Caco-2 (cell line): ENCODE measurements at regions not wholly inside any gene's neighbourhood (a gene's known extent, or its start where the extent isn't known, plus 50 kb on each side); places are given as distances from the start of the nearest gene placed in this dataset.

Experiments used
- BruUV-seq: library from RNA; stranded (reverse); fragments of 400-500 nt; replicated peaks from 2 replicates; lab custom pipeline; 2021; lab: Mats Ljungman, UMichigan
- CTCF ChIA-PET: fragments of 300-600 bp; sonication (Branson Sonifier 250); formaldehyde crosslinking; loops from one replicate; lab custom pipeline; 2022; ENCODE audit warnings: antibody characterized with exemption; lab: Charles Lee
- POLR2A ChIA-PET: fragments of 300-600 bp; sonication (Branson Sonifier 250); formaldehyde crosslinking; loops from one replicate; lab custom pipeline; 2022; ENCODE audit warnings: antibody characterized with exemption; lab: Charles Lee
- DNase-seq, 2 experiments: peaks; one replicate each; pipeline versions ENCODE4 v3.0.0 to v3.0.0-alpha.2; 2020 to 2022
- H3K27me3 ChIP-seq: replicated peaks from 2 replicates; pipeline ENCODE4 v1.6.0; 2011; ENCODE audit warnings: low read length; ENCODE audit not compliant: control insufficient read depth, insufficient read depth
- H3K36me3 ChIP-seq: 2 replicates; pipeline ENCODE4 v1.5.1; 2011; ENCODE audit warnings: low read length; ENCODE audit not compliant: control insufficient read depth, insufficient read depth
- H3K4me1 ChIP-seq: fragments of 250-450 bp; sonication (Bioruptor Pico); 2 replicates; pipeline ENCODE4 v1.5.1; 2020; ENCODE audit warnings: mild to moderate bottlenecking
- H3K4me3 ChIP-seq: 2 replicates; pipeline ENCODE4 v1.5.1; 2011; ENCODE audit warnings: low read depth, mild to moderate bottlenecking, control low read depth, low read length
- H3K9me3 ChIP-seq: fragments of 250-450 bp; sonication (Bioruptor Pico); 2 replicates; pipeline ENCODE4 v1.5.1; 2020; ENCODE audit warnings: mild to moderate bottlenecking, moderate library complexity
- H3K27ac Mint-ChIP-seq: one replicate; pipeline ENCODE4 v1.8.0; 2022; ENCODE audit warnings: mixed read lengths; ENCODE audit not compliant: unreplicated experiment
- H3K27me3 Mint-ChIP-seq: one replicate; pipeline ENCODE4 v1.8.0; 2022; ENCODE audit warnings: mixed read lengths; ENCODE audit not compliant: insufficient read depth, unreplicated experiment
- H3K36me3 Mint-ChIP-seq: one replicate; pipeline ENCODE4 v1.8.0; 2022; ENCODE audit warnings: mild to moderate bottlenecking, mixed read lengths; ENCODE audit not compliant: insufficient read depth, unreplicated experiment
- H3K4me1 Mint-ChIP-seq: one replicate; pipeline ENCODE4 v1.8.0; 2022; ENCODE audit warnings: low read depth, mixed read lengths; ENCODE audit not compliant: unreplicated experiment
- H3K4me3 Mint-ChIP-seq: one replicate; pipeline ENCODE4 v1.8.0; 2022; ENCODE audit warnings: mild to moderate bottlenecking, moderate library complexity, mixed read lengths; ENCODE audit not compliant: unreplicated experiment
- H3K9me3 Mint-ChIP-seq: one replicate; pipeline ENCODE4 v1.8.0; 2022; ENCODE audit warnings: mixed read lengths; ENCODE audit not compliant: unreplicated experiment
- CTCF ChIP-seq, 2 experiments: fragments of 200-600 bp in 1 of 2; IDR thresholded peaks; 1 replicate in 1 of 2; 2 replicates in 1 of 2; pipeline versions ENCODE4 v1.5.1 to v1.8.0; 2011 to 2022; ENCODE audit warnings: antibody characterized with exemption in 1 of 2, control low read depth in 1 of 2, inconsistent platforms in 1 of 2, low read depth in 1 of 2, low read length in 1 of 2, mild to moderate bottlenecking in 1 of 2, moderate library complexity in 1 of 2; ENCODE audit not compliant: insufficient read depth in 1 of 2, severe bottlenecking in 1 of 2, unreplicated experiment in 1 of 2
- intact Hi-C: fragments of 100-400 bp; cut with micrococcal nuclease; formaldehyde crosslinking; loops from one replicate; pipeline ENCODE4 v1.10.0; 2022; ENCODE audit not compliant: unreplicated experiment

- ChIA-PET POLR2A (no interaction called here), CTCF (interaction anchor here (0.6 kb wide), 1 partner anchor 378 kb away, joined by 8 read pairs; no protein-coding TSS in a partner anchor)
- TF ChIP-seq CTCF (IDR thresholded peaks at IDR 0.05; ENCODE audit: insufficient read depth in 1 of 2, low read depth in 1 of 2, low read length in 1 of 2, severe bottlenecking in 1 of 2, unreplicated experiment in 1 of 2), result no peak
- DNase-seq, result no peak
- no peak overlapping the region for H3K27ac Mint-ChIP-seq
- no peaks in the 10 kb centered on the region for H3K9me3 ChIP-seq
- H3K4me1 ChIP-seq, result no peaks in the 10 kb centered on the region
- H3K36me3 Mint-ChIP-seq, result no peaks in the 10 kb centered on the region
- BruUV-seq, result no TSS peak
- H3K4me3 ChIP-seq, result no peak overlapping the region
- no peaks in the 10 kb centered on the region for H3K4me1 Mint-ChIP-seq
- H3K27me3 Mint-ChIP-seq, result no peaks in the 10 kb centered on the region
- H3K27me3 ChIP-seq, result no peaks in the 10 kb centered on the region
- intact Hi-C loops, result loop anchor here (5.0 kb wide), 1 partner anchor 129 kb away; no protein-coding TSS in a partner anchor
- no peaks in the 10 kb centered on the region for H3K36me3 ChIP-seq
- no peaks in the 10 kb centered on the region for H3K9me3 Mint-ChIP-seq
- H3K4me3 Mint-ChIP-seq, result no peak overlapping the region
Observed at GRCh38 chr18:34598120-34598635, 111.9 kb upstream of the DTNA start.

- no peak overlapping the region for H3K4me3 Mint-ChIP-seq
- no peaks in the 10 kb centered on the region for H3K9me3 Mint-ChIP-seq
- POLR2A ChIA-PET, result no interaction called here
- H3K27me3 Mint-ChIP-seq, result no peaks in the 10 kb centered on the region
- H3K4me1 Mint-ChIP-seq, result no peaks in the 10 kb centered on the region
- intact Hi-C loops, result no loop called here
- no peaks in the 10 kb centered on the region for H3K36me3 ChIP-seq
- no peaks in the 10 kb centered on the region for H3K27me3 ChIP-seq
- no peak overlapping the region for H3K4me3 ChIP-seq
- no peak for TF ChIP-seq CTCF (IDR thresholded peaks at IDR 0.05; ENCODE audit: insufficient read depth in 1 of 2, low read depth in 1 of 2, low read length in 1 of 2, severe bottlenecking in 1 of 2, unreplicated experiment in 1 of 2)
- DNase-seq, result no peak
- CTCF ChIA-PET, result no interaction called here
- no peak overlapping the region for H3K27ac Mint-ChIP-seq
- H3K9me3 ChIP-seq, result no peaks in the 10 kb centered on the region
- BruUV-seq, result no TSS peak
- no peaks in the 10 kb centered on the region for H3K4me1 ChIP-seq
- H3K36me3 Mint-ChIP-seq, result no peaks in the 10 kb centered on the region
Observed at GRCh38 chr18:34600158-34600557, 109.9 kb upstream of the DTNA start.

GRCh38 chr18:34600874-34601656 is 109.0 kb upstream of the DTNA start:
- Mint-ChIP-seq H3K4me1 (no peaks in the 10 kb centered on the region), H3K4me3 (no peak overlapping the region), H3K27me3 (no peaks in the 10 kb centered on the region), H3K9me3 (no peaks in the 10 kb centered on the region), H3K27ac (no peak overlapping the region), H3K36me3 (no peaks in the 10 kb centered on the region)
- no TSS peak for BruUV-seq
- Histone ChIP-seq H3K4me1 (no peaks in the 10 kb centered on the region), H3K36me3 (no peaks in the 10 kb centered on the region), H3K27me3 (no peaks in the 10 kb centered on the region), H3K4me3 (no peak overlapping the region), H3K9me3 (no peaks in the 10 kb centered on the region)
- no peak for DNase-seq
- no peak for TF ChIP-seq CTCF (IDR thresholded peaks at IDR 0.05; ENCODE audit: insufficient read depth in 1 of 2, low read depth in 1 of 2, low read length in 1 of 2, severe bottlenecking in 1 of 2, unreplicated experiment in 1 of 2)
- CTCF ChIA-PET, result no interaction called here
- POLR2A ChIA-PET, result no interaction called here
- intact Hi-C loops, result no loop called here
